T-helper 2 cell treated with Interferon-gamma antibody and Interleukin-4, amounts not matched to agents 100 ng/mL and 5 ng/mL, for 36 hours (primary cell): ENCODE measurements at regions not wholly inside any gene's neighbourhood (a gene's known extent, or its start where the extent isn't known, plus 50 kb on each side); places are given as distances from the start of the nearest gene placed in this dataset.

Experiments used
- intact Hi-C: fragments of 100-400 bp; cut with micrococcal nuclease; formaldehyde crosslinking; loops from one replicate; pipeline ENCODE4 v1.15.1; 2023

DNA sequence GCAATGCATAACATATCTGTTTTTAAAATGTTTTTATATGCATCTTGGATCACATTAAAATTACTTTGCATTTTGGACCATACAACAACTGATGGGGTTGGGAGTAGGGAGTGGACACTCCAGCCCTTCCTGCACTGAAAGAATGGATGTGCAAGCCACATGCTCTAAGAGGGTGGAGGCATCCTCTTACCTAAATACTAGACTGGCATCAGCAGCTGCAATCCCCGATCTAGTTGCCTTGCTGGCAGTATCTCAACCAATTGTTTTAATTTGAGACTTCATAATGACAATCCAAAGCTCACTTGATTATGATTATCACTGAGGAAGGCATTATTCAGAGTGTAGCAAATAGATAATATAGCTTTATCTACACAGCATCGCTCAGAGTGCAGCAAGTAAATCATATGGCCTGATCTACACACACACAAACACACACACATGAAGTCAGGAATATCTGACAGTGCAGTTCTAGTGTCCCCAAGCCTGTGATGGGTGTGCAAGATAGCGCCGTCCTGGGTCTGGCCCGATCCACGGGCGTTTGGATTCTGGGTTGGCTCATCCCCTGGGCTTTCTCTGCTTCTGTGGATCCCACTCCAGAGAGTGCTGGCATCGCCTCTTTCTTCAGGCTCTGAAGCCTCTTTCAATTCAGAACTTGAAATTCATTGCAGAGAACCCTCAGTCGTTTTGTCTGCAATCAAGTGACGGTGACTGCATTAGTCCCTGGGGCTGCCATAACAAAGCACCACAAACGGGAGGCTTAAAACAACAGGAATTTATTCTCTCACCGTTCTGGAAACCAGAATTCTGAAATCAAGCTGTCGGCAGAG, 181.3 kb downstream of the ETS2 start:
- intact Hi-C loops = loop anchor here (10.0 kb wide), 1 partner anchor 182 kb away; the partner anchor contains the start of gene ETS2

DNA sequence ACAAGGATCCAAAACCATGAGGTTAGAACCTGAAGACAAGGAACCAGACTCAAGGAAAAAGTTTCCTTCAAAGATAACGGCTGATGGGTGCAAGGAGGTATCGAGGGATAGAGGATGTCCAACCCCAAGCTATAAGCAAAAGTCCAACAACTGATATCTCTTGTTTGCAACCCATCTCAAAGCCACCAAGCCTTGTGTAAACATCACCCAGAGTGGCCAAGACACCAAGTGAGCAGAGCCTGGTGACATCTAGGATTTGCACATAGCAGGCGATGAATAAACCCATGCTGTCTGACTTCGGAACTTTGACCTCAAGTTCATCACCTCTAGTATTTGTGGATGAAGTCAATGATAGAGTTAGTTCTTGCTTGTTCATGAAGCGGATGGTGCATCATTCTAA, 180.7 kb downstream of the ETS2 start:
- intact Hi-C loops = loop anchor here (10.0 kb wide), 1 partner anchor 182 kb away; the partner anchor contains the start of gene ETS2

DNA sequence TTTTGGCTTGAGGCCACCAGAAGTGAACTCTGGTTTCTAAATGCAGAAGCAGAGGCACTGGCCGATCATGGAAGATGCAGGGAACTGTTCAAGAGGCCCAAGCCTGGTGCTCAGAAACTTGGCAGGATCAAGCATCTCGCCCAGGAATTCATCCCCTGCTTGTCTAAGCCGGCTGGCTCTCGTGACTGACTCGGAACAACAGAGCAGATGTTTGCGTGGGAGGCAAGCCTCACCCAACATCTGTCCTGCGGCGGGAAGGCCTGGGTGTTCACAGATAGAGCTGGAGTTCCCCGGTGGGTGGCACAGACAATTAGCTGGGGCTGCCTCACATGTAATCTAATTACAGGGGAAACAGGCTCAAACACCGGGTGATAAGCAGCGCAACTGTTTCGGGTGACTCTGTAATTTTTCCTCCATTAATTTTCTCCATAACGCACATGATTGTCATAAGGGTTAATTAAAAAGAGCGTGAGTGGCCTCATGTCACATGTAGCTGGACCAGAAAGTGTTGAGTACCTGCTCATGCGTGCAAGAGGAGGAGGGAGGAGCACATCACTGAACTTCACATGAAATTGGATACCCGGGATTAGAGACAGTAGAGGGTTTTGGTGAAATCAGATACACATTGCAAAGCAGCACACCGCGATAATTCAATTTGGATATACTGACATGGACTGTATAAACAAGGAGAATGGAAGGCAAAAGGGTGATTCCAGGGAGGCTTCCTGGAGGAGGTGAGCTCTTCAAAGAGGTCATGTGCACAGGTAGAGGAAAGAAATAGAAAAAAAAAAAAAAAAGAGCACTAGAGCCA, 180.0 kb downstream of the ETS2 start:
- intact Hi-C loops = loop anchor here (1.0 to 10.0 kb wide), 5 partner anchors 19 to 218 kb away; partner anchors contain the start of gene ETS2

GRCh38 chr21:38984982-38985567, 179.3 kb downstream of the ETS2 start:
- intact Hi-C loops = loop anchor here (1.0 to 10.0 kb wide), 5 partner anchors 20 to 218 kb away; partner anchors contain the start of gene ETS2

DNA sequence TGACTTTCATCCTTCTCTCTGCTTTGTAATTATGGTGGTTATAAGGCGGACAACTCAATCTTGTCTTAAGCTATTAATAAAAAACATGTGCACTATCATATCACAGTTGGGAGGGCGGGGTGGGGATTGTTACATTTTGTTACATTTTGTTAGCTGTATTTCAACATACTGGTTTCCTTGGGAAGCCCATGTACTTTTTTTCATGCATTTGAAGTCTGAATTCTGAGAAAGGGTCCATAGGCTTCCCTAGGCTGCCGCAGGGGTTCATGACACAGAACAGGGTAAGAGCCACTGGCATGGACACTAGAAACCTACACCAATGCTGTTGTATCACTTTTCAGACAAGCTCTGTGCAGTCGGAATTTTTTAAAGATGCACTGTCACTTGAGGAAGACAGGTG, 178.8 kb downstream of the ETS2 start:
- intact Hi-C loops = loop anchor here (2.0 to 10.0 kb wide), 2 partner anchors 20 to 180 kb away; partner anchors contain the start of gene ETS2

- intact Hi-C loops = loop anchor here (10.0 kb wide), 1 partner anchor 179 kb away; the partner anchor contains the start of gene ETS2
Measured at GRCh38 chr21:38983560-38983959, 177.8 kb downstream of the ETS2 start.

DNA sequence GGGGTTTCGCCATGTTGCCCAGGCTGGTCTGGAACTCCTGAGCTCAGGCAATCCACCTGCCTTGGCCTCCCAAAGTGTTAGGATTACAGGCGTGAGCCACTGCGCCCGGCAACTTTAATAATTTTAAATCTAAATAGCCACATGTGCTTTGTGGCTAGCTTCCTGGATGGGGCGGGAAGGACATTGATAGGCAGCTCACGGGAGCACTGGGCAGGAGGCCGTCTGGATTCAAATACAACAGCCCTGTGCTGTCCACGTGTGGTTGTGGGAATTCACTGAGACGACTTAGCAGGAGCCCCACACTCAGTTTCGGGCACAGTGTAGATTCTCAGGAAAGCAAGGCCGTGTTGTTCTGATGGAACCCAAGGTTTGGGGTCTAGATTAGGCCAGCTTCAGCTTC, 177.1 kb downstream of the ETS2 start:
- intact Hi-C loops = loop anchor here (10.0 kb wide), 1 partner anchor 178 kb away; the partner anchor contains the start of gene ETS2

DNA sequence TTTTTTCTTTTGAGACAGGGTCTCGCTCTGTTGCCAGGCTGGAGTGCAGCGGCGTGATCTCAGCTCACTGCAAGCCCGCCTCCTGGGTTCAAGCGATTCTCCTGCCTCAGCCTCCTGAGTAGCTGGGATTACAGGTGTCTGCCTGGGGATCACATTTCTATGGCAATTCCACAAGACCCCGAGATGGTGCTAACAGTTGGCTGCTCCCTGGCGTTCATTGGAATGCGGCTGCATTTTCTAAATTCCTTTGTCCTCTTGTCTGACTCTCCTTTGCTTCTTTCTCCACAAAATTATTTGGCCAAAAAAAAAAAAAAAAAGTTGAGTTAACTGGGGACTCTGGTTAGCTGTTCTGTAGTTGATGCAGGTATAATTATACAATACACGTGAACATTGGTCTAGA, 176.4 kb downstream of the ETS2 start:
- intact Hi-C loops = loop anchor here (10.0 kb wide), 1 partner anchor 177 kb away; the partner anchor contains the start of gene ETS2

- intact Hi-C loops = loop anchor here (10.0 kb wide), 1 partner anchor 176 kb away; the partner anchor contains the start of gene ETS2
Measured at GRCh38 chr21:38980416-38981313, 174.9 kb downstream of the ETS2 start.

- intact Hi-C loops = loop anchor here (10.0 kb wide), 1 partner anchor 175 kb away; the partner anchor contains the start of gene ETS2
Measured at GRCh38 chr21:38979271-38980121, 173.8 kb downstream of the ETS2 start.

GRCh38 chr21:38976900-38977299, 171.2 kb downstream of the ETS2 start:
- intact Hi-C loops = no loop called here

DNA sequence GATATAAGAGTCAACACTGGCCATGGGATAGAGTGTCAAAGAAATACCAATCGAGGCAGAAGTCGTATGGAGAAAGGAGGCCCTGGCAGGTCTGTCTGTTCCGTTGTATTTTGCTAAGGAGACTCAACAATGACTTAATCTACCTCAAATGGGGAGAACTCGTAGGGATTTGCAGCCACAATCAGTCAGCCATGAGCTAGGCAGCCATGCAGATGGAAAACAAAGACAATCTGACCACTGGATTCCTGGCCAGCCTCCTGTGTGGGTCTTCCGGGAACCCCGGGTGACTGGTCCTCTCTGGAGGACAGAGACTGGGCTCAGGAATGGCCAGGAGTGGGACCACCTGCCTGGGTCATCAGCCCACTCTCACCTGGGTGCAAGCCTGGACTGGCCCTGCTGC, 167.8 kb downstream of the ETS2 start:
- intact Hi-C loops = no loop called here

DNA sequence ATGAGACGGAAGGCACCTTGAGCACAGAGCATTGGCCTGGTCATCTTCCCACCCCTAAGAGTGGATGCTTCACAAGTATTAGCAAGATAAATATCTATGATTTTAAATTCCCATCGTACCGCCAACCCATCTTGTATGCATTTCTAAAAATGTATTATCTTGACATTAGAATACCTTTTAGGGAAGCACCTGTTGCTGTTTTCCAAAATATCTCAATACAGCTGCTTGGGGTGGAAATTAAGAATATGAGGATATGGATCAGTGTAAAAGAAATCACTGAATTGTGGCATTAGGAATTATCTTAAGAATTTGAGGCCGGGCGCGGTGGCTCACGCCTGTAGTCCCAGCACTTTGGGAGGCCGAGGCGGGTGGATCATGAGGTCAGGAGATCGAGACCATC, 166.3 kb downstream of the ETS2 start:
- intact Hi-C loops = no loop called here

DNA sequence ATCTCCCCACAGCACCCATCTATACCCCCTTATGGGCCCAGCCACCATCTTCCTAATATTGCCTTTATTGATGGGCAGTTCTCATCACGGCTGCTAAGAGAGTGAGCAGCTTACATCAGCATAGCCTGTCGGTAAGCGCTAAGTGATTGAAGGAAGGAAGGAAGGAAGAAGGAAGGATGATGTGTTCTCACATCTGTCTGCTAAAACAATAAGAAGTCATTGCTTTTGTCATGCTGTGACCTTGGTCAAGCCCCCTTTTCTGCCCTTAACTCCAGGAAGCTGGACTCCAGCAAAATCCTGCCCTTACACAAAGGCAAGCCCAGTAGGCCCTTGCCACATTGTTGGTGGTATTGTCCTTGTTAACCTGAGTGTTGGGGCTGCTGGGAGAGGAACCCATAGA, 165.0 kb downstream of the ETS2 start:
- intact Hi-C loops = no loop called here

DNA sequence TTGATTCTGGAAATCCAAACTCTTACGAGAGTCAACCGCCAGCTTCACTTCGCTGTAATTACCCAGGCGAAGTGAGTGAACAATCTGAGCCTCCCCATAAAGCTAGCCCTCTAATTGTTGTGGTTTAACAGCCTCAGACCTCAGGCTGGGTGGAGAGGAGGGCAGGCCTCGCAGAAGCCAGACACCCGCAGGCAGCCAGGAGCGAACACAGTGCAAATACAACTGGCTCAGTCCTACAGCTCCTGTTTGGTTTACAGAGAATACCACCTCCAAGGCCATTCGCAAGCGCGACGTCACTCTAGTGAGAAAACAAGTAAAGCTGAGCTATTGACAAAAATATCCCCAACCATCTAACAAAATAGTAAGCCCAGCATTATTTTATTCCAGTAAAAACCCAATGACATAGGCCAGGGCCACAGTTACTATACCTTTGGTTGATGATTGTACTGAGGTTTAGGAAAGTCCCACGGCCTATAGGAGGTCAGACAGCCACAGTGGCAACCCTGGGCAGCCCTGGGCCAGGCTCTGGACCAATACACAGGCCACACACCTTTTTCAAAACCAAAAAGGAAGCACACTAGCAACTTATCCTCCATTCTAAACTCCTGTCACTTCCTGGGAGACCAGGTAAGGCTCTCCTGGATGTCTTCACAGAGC, 163.3 kb downstream of the ETS2 start:
- intact Hi-C loops = no loop called here

- intact Hi-C loops = no loop called here
Measured at GRCh38 chr21:38965910-38966504, 160.3 kb downstream of the ETS2 start.

DNA sequence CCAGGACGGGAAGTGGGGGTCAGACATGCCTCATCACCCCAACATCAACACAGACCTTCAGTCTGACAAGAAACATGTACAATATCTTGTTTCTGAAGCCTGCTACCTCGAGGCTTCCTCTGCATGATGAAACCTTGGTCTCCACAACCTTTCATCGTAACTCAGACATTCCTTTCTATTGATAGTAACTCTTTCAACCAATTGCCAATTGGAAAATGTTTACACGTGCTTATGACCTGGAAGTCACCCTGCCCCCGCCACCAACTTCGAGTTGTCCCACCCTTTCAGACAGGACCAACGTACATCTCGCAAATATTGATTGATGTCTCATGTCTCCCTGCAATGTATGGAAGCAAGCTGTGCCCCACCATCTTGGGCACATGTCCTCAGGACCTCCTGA, 159.5 kb downstream of the ETS2 start:
- intact Hi-C loops = no loop called here

- intact Hi-C loops = no loop called here
Measured at GRCh38 chr21:38963006-38963405, 157.3 kb downstream of the ETS2 start.
